HG02571 (cell line): ENCODE measurements at regions not wholly inside any gene's neighbourhood (a gene's known extent, or its start where the extent isn't known, plus 50 kb on each side); places are given as distances from the start of the nearest gene placed in this dataset.
"Not testable (repeated sequence)": the region's sequence is repeated elsewhere in the genome, so short reads cannot be mapped to it uniquely, and the experiment has no call there.

Source experiments
- ATAC-seq: cut with Tn5 transposase; IDR thresholded peaks from one replicate; pipeline ENCODE4 v1.9.1; 2021; ENCODE audit warnings: mild to moderate bottlenecking, moderate library complexity; ENCODE audit not compliant: unreplicated experiment

DNA sequence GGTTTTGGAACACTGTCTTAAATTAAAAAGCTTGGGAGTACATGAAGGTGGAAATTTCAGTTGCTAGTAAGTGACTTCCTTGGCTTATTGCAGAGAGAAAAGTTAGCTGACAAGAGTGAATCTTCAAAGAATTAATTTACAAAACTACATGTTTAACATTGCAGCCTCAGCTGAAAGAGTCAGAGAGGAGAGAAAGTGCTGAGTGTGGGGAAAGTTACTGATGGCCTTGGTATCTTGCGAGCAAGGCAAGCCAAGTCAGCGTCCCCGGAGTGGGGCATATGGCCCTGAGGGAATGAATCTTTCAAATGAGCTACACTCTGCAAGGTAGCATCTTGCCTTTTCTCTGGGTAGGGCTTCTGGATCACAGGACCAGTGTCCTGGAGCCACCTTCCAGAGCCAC lies 131.3 kb downstream of the LPIN1 start:
- ATAC-seq = no peak

DNA sequence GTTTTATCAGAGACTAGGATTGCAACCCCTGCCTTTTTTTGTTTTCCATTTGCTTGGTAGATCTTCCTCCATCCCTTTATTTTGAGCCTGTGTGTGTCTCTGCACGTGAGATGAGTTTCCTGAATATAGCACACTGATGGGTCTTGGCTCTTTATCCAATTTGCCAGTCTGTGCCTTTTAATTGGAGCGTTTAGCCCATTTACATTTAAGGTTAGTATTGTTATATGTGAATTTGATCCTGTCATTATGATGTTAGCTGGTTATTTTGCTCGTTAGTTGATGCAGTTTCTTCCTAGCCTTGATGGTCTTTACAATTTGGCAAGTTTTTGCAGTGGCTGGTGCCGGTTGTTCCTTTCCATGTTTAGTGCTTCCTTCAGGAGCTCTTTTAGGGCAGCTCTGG lies 138.8 kb downstream of the LPIN1 start:
- ATAC-seq = not testable (repeated sequence)

DNA sequence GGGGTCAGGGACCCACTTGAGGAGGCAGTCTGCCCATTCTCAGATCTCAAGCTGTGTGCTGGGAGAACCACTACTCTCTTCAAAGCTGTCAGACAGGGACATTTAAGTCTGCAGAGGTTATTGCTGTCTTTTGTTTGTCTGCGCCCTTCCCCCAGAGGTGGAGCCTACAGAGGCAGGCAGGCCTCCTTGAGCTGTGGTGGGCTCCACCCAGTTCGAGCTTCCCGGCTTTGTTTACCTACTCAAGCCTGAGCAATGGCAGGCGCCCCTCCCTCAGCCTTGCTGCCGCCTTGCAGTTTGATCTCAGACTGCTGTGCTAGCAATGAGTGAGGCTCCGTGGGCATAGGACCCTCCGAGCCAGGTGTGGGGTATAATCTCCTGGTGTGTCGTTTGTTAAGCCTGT lies 140.5 kb downstream of the LPIN1 start:
- ATAC-seq = not testable (repeated sequence)

DNA sequence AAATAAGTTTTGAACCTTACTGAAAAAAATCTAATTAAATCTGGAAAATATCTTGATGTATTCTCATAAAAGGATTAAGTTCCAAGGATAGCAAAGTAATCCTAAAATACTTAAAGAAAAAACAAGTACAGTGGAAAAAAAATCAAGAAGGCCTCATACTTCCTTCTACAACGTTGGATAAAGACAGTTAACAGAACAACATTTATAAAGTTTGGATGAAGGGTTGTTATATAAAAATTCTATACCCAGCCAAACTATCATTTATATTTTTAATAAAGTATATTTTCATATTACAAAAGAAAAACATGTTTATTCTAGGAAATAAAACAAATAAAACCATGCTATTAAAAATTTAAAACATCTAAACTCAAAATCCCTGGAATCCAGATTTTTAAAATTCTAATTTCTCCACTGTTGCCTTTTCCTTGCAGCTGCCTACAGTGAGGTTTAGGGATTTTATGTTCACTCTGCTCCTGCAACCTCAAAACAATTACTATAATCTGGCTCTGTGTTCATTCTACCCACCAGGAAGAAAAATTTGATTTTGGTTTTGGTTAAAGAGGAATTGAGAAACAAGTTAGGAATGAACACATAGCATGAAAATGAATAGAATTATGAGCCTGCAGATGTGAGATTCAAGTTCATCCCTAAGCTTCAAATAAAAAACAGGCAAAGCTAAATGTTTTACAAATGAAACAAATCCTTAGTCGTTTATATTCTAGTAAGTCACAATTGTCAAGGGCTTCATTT lies 142.8 kb downstream of the LPIN1 start:
- ATAC-seq = no peak

DNA sequence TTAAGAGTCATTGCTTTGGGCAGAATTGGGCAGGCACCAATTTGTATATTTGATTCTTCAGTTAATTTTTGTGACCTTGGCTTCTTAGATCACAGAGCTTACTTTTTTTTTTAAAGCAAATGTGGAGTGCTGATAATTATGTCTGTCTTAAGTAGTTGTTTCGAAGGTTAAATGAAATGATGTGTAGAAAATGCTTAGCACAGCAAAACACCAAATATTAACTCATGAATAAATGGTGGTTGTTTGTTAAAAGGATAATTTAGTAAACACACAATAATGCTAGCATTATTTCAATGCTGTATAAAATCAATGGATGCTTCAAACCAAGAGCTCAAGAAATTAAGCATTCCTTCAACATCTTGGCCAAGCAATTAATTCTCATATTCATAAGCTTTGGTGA lies 143.4 kb downstream of the LPIN1 start:
- ATAC-seq = no peak

DNA sequence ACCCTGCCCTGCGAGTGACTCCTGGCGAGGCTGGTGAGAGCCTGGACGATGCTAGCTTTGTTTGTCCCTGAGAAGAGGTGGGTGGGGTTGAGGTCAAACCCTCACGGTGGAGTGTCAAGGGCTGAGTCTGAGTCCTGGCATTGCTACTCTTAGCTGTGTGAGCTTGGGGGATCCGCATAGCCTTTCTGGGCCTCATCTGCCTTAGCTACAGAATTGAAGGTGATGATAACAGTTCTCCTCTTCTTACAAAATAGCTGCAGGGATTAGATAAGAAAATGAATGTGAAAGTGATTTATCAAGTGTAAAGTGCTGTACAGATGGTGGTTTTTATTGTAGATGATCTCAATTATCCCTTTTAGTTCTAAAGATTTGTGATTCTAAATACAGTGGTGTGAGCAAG lies 144.6 kb downstream of the LPIN1 start:
- no peak for ATAC-seq

DNA sequence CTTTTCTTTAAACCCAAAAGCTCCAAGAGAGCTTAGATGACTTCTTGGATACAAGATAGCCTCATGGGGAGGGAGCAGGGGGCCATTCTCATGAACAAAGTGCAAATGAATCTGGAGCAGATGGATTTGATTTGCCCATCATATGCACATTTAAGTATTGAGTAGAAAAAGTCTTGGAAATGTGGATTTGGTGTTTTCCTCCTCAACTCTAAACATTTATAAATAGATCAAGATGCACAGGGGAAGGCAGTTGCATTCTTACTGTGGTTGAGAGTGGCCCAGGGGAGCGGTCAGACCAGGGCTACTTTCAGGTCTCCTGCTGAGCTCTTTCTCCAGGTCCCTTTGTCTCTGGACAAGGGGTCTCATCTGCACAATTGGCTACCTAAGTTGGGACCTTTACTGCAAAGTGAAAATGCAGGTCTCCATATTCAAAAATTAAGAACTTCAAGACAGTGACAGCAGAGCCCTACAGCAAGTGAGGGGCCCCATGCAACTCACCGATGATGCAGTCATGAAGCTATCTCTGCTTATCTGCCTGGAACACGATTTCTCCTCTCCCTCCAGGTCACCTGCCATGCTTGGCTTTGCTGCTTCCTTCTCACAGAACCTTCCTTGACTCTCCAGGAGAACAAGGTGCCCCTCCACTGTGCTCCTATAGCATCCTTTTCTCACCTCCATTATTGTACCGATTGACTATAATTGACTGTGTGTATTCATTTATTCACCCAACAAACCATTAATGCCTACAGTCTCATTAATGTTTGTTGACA lies 145.4 kb downstream of the LPIN1 start:
- no peak for ATAC-seq

DNA sequence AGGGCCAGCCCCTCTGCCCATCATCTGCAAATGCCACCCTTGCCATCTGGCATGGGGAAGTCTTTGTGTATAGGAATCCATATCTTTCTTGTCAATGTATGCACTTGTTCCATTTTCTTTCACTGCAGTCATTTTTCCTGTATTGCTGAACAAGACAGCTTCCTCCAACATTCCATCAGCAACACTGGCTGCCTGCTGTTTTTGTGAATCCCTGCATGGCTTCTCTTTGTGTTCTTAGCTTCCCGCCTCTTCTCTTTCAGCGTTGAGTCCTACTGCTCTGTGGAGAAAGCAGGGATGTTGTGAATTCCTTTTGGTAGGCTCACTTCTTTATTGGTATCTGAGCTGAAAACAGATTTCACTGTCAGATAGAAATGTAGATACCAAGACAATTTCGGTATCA lies 150.0 kb downstream of the LPIN1 start:
- no peak for ATAC-seq

DNA sequence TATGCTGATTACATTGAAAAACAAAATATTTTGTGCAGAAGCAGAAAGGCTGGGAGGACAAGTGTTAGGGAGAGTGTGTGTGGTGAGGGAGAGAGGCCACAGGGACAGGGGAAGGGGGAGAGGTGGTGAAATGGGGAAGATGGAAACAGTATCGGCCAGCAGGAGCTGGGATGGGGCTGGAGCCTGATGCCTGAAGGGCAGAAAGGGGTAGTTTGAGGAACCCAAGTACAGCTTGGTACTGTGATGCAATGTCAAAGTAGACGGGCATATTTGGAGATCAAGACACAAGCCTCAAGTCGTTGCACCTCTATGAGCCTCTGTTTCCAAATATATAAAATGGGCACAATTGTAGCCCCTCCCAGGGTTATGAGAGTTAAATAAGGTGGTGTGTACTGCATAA lies 152.1 kb downstream of the LPIN1 start:
- ATAC-seq = no peak

DNA sequence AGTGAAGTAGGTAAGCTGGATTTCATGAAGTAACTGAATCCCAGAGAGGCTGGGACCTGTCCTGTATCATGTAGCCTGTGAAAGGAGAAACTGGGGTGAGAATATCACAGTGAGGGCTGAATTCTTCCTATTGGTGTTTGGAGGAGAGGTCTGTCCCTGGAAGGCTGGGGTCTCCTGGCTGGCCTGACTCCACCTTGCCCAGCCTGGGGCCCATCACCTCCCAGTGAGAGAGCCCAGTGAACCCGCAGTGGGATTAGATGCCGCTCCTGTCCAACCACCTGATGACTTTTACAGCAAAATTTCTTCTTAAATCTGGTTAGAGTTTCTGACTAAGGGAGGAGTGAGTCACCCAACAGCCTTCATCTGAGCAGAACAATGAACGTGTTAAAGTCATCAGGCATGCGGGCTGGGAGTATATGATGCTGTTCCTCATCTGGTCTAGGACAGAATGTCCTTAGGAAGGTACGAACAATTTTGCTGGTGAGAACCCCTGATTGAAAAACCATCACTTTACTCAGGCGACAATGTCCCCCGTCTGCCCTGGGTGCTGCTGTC lies 152.9 kb downstream of the LPIN1 start:
- no peak for ATAC-seq

DNA sequence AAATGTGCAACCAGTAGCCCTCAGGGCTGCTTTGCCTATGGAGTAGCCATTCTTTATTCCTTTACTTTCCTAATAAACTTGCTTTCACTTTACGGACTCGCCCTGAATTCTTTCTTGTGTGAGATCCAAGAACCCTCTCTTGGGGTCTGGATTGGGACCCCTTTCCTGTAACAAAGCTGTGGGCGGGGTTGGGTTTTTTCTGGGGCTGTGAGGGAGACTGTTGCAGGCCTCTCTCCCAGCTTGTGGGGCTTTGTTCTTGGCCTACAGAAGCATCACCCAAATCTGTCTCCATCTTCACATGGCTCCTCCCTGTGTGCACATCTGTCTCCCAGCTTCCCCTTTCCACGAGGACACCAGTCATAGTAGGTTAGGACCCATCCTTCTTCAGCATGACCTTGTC lies 154.5 kb downstream of the LPIN1 start:
- ATAC-seq = not testable (repeated sequence)

DNA sequence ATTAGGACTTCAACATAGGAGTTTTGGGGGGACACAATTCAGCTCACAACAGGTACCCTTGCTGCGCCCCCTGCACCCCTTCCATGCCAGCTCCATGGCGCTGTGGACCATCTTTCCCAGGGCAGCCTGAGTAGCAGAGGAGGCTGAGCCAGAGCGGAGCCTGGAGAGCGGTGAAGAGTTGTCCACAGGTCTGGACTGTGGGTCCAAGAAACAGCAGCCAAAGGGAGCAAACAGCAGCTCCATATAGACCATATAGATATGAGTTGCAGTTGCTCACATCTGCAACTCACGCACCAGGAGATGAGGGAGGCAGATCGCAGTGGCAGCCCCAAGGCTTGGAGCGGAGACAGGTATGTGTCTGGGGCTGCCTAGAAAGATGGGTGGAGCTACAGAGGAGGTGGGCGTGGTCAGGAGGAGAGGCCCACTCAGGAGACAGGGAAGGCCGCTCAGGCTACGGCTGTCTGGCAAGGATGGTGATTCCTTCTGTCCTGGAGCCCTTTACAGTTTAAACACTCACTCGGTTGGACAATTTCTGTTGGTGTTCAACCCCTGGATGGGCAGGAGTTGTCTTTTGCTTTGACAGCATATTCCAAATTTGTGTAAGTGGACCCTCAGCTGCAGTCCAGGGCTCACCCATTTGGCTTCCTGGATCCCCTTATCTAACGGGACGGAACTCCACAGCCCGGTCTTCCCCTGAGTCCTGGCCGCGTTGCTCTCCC lies 155.1 kb downstream of the LPIN1 start:
- no peak for ATAC-seq

DNA sequence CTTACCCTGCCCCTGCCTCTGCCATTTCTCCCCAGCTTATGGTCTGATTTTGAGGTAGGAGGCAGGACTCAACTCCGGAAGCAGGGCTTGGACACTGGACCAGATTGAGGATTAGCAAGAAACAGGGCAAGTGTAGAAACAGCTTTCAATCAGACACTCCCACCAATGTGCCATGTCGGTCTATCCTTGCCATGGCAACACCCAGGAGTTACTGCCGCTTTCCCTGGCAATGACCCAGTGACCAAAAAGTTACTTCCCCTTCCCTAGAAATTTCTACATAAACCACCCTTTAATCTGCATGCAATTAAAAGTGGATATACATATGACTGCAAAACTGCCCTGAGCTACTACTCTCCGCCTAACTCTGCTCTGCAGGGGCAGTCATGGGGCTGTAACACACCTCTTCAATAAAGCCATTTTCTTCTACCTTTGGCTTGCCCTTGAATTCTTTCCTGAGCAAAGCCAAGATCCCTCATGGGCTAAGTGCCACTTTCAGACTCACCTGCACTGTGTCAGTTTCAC lies 156.7 kb downstream of the LPIN1 start:
- no peak for ATAC-seq

DNA sequence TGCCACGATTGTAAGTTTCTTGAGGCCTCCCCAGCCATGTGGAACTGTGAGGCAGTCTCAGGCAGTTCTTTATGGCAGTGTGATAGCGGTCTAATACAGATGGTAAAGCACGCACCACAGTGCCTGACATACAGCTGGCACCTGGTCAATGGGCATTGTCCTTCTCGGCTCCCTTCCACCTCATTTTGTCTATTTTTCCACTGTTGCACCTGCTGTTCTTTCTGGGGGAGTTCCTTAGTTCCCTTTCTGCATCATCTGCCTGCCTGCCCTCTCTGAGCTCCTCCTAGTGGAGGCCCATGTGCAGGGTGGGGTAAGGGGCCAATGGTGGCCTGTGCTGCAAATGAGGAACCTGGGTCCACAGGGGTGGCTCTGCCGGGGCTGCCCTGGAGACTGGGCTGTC lies 157.6 kb downstream of the LPIN1 start:
- no peak for ATAC-seq

DNA sequence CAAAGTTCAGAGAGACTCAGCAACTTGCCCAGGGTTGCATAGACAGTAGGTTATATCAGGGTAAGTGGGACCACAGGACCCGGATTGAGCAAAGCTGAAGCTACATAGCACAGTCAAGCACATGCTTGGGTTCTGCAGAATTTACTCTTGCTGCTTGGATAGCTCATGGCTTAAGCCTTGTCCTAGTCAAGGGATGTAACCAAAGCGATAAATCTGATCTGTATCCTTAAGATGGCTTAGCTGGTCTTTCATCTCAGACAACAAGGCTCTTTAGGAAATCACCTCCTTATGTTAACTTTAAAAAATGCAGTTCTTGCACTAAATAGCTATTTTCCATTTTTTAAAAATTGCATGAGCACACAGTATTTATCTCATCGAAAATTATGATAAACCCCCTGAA lies 158.5 kb downstream of the LPIN1 start:
- no peak for ATAC-seq

DNA sequence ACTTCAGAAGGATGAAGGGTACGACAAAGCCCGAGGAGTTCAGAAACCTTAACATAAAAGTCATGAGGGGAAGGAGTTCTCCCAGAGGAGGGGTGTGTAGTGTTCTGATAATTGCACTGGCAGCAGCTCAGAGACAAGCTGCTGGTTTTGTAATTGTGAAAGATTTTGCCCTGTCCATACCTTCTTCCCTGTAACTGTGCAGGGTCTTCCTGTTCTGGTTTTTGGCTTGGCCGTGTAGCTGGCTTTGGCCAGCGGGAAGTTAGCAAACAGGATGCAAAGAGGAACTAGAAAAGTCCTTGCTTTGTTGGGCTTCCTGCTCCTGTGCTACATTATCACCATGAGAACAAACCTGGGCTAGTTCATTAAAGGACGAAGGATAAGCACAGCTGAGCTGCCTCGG lies 160.8 kb downstream of the LPIN1 start:
- ATAC-seq = no peak

DNA sequence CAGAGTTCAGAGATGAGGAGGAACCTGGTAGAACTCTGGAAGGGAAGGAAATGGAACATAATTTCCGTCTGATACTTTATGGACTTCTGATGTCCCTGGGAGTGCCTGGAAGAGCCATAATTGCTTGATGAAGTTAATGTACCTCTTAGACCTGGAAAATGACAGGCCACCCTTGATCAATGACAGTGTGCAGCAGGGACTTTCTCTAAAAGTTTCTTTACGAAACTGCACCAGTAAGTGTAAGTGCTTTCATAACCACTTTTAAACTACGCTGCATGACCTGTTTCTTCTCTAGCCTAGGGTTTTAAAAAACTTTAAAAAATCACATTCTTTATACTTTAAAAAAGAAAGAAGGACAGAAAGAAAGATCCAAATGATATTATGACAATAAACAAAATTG lies 164.5 kb downstream of the LPIN1 start:
- no peak for ATAC-seq

DNA sequence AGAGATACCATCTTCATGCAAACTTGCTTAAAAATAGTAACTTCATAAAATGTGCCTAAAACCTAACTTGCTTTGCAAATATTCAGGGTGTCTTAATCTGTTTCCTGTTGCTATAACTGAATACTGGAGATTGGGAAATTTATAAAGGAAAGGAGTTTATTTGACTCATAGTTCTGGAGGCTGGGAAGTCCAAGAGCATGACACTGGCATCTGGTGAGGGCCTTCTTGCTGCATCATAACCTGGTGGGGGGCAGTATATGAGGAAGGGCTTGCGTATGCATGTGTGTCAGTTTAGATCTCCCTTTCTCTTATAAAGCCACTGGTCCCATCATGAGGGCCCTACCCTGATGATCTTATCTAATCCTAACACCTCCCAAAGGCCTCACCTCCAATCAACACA lies 166.5 kb downstream of the LPIN1 start:
- no peak for ATAC-seq

DNA sequence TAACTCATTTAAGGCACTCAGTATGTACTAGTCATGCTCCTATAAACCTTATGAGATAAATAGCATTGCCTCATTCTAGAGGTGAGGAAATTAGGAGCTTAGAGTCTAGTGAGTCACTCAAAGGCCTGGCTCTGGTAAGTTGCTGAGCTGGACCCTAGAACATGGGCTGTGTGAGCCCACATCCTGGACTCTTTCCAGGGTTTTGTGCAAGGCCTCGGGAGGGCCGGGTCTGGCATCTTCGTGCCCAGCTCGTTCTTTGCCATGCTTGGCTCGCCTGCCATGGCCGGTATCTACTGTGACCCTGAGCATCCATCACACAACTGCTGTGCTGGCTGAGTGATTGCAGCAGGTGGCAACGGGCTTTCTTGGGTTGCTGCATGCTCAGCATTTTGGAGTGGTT lies 168.0 kb downstream of the LPIN1 start:
- ATAC-seq = no peak

DNA sequence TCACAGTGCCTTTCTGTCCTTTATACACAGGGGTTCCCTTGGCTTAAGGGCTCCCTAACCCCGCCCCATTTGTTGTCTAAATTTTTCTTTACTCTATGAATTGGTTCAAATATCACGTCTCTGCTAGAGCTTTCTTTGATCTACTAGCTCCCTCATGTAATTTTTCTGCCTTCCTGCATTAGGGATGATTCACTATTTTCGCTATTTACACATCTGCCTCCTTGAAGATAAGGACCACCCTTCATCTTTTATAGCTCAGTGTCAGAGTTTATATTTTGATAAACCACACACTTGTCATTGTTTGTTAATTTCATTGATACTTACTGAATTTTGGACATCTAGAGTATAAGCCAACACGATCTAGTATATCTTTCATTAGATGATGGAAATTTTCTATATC lies 169.2 kb downstream of the LPIN1 start:
- ATAC-seq = no peak

DNA sequence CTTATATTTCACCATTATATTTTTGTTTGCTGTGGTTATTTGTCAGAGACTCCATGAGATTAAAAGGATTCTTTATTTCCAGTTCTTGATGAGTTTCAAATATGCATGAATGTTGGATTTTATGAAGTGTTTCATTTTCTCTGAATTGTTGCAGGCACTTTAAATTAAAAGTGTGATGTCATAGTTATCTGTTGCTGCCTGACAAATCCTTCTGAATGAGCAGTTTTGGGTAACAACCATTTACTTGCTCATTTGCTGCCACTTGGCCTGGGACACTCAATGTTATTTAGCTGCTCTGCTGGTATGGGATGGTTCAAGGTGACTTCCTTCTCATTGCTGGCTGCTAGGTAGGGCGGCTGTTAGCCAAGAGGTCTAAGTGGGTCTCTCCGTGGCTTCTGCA lies 173.5 kb downstream of the LPIN1 start:
- ATAC-seq = no peak
